OCI-LY7 (cell line): ENCODE measurements at regions not wholly inside any gene's neighbourhood (a gene's known extent, or its start where the extent isn't known, plus 50 kb on each side); places are given as distances from the start of the nearest gene placed in this dataset.

ENCODE experiments used
- BruUV-seq: library from RNA; stranded (reverse); fragments of 400-500 nt; replicated peaks from 2 replicates; lab custom pipeline; 2021; lab: Mats Ljungman, UMichigan
- CTCF ChIA-PET: fragments of 300-600 bp; sonication (Branson Sonifier 250); formaldehyde crosslinking; loops from one replicate; lab custom pipeline; 2022; ENCODE audit warnings: antibody characterized with exemption; ENCODE audit not compliant: unreplicated experiment; lab: Charles Lee
- POLR2A ChIA-PET: fragments of 300-600 bp; sonication (Branson Sonifier 250); formaldehyde crosslinking; loops from one replicate; lab custom pipeline; 2022; ENCODE audit warnings: antibody characterized with exemption; lab: Charles Lee
- DNase-seq: peaks from one replicate; pipeline ENCODE4 v3.0.0-alpha.2; 2015; ENCODE audit warnings: low spot score
- H2AFZ ChIP-seq: fragments of 200-600 bp; sonication (generic), shearing (Covaris generic); 2 replicates; pipeline ENCODE4 v1.6.1; 2014; ENCODE audit warnings: mild to moderate bottlenecking, antibody characterized with exemption, low read length, moderate library complexity
- H3K27ac ChIP-seq: fragments of 200-600 bp; sonication (generic); 2 replicates; pipeline ENCODE4 v1.5.1; 2014; ENCODE audit warnings: mixed run types, low read depth, mild to moderate bottlenecking, moderate library complexity, low read length, inconsistent platforms; ENCODE audit not compliant: poor library complexity, severe bottlenecking
- H3K36me3 ChIP-seq: fragments of 200-600 bp; sonication (generic); 2 replicates; pipeline ENCODE4 v1.6.1; 2014; ENCODE audit warnings: mild to moderate bottlenecking, antibody characterized with exemption, low read length, moderate library complexity, mixed read lengths; ENCODE audit not compliant: insufficient read depth
- H3K4me1 ChIP-seq: fragments of 200-600 bp; sonication (generic); 2 replicates; pipeline ENCODE4 v1.5.1; 2014; ENCODE audit warnings: mild to moderate bottlenecking, low read length; ENCODE audit not compliant: insufficient read depth, poor library complexity, severe bottlenecking
- H3K4me2 ChIP-seq: fragments of 200-600 bp; sonication (generic); 2 replicates; pipeline ENCODE4 v1.6.1; 2014; ENCODE audit warnings: mild to moderate bottlenecking, low read length
- H3K4me3 ChIP-seq: fragments of 200-600 bp; sonication (generic); 2 replicates; pipeline ENCODE4 v1.5.1; 2014; ENCODE audit warnings: mild to moderate bottlenecking, low read depth, low read length; ENCODE audit not compliant: poor library complexity, severe bottlenecking
- H3K79me2 ChIP-seq: fragments of 200-600 bp; sonication (generic); 2 replicates; pipeline ENCODE4 v1.6.1; 2016; ENCODE audit warnings: low read depth, mild to moderate bottlenecking, low read length, moderate library complexity, mixed read lengths; ENCODE audit not compliant: insufficient read depth
- H3K9me2 ChIP-seq: fragments of 200-600 bp; sonication (generic); 2 replicates; pipeline ENCODE4 v1.6.1; 2016; ENCODE audit warnings: mild to moderate bottlenecking, low read length, mixed read lengths; ENCODE audit not compliant: insufficient read depth
- H3K9me3 ChIP-seq: fragments of 200-600 bp; sonication (generic); 2 replicates; pipeline ENCODE4 v1.6.1; 2014; ENCODE audit warnings: mild to moderate bottlenecking, mixed run types, low read length, mixed read lengths
- H4K20me1 ChIP-seq: fragments of 200-600 bp; sonication (generic); 2 replicates; pipeline ENCODE4 v1.6.1; 2014; ENCODE audit warnings: mild to moderate bottlenecking, antibody characterized with exemption, low read length, moderate library complexity, mixed read lengths; ENCODE audit not compliant: insufficient read depth
- EZH2phosphoT487 ChIP-seq: fragments of 200-600 bp; sonication (generic); IDR thresholded peaks from 2 replicates; pipeline ENCODE4 v1.6.1; 2018; ENCODE audit warnings: low read depth, borderline replicate concordance, mild to moderate bottlenecking, mixed run types, antibody characterized with exemption, low read length, moderate library complexity, mixed read lengths
- intact Hi-C: fragments of 100-400 bp; cut with micrococcal nuclease; formaldehyde crosslinking; loops from one replicate; pipeline ENCODE4 v1.10.0; 2022; ENCODE audit not compliant: unreplicated experiment
- TF ChIP-seq, protein P1 (sequence below): fragments of 200-600 bp; sonication (generic); conservative IDR thresholded peaks from 2 replicates; pipeline ENCODE4 v1.5.1; 2014; ENCODE audit warnings: mild to moderate bottlenecking, antibody characterized with exemption, low read length, moderate library complexity, mixed read lengths

DNA sequence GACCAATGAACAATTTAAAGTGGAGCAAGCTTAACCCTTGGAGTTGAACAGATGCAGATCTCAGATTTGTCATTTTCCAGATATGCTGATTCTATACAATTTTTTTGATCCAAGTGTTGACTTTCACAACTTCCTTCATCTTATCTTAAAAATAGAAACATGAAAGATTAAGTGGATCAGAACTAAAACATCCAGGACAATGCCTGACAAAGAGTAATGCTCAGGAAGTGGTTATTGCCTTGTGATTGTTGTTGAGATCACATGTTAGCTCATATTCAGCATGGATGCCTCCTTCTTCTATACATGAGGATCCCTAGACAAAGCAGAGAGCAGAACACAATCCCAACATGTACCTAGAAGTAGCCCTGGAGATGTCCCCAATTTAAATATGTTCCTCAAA, 160.9 kb downstream of the PPARGC1A start:
- ChIA-PET POLR2A (no interaction called here), CTCF (no interaction called here)
- Histone ChIP-seq H3K4me3 (no peak overlapping the region), H3K36me3 (no peaks in the 10 kb centered on the region), H3K27ac (no peak overlapping the region), H3K4me2 (no peak overlapping the region), H3K79me2 (no peaks in the 10 kb centered on the region), H3K9me3 (no peaks in the 10 kb centered on the region), H2AFZ (no peak overlapping the region), H3K9me2 (no peaks in the 10 kb centered on the region), H3K4me1 (no peaks in the 10 kb centered on the region), H4K20me1 (no peaks in the 10 kb centered on the region)
- BruUV-seq: no TSS peak
- DNase-seq: no peak
- no peak for TF ChIP-seq EZH2phosphoT487
- TF ChIP-seq, protein P1, sequence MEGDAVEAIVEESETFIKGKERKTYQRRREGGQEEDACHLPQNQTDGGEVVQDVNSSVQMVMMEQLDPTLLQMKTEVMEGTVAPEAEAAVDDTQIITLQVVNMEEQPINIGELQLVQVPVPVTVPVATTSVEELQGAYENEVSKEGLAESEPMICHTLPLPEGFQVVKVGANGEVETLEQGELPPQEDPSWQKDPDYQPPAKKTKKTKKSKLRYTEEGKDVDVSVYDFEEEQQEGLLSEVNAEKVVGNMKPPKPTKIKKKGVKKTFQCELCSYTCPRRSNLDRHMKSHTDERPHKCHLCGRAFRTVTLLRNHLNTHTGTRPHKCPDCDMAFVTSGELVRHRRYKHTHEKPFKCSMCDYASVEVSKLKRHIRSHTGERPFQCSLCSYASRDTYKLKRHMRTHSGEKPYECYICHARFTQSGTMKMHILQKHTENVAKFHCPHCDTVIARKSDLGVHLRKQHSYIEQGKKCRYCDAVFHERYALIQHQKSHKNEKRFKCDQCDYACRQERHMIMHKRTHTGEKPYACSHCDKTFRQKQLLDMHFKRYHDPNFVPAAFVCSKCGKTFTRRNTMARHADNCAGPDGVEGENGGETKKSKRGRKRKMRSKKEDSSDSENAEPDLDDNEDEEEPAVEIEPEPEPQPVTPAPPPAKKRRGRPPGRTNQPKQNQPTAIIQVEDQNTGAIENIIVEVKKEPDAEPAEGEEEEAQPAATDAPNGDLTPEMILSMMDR: no peak
- intact Hi-C loops: no loop called here

DNA sequence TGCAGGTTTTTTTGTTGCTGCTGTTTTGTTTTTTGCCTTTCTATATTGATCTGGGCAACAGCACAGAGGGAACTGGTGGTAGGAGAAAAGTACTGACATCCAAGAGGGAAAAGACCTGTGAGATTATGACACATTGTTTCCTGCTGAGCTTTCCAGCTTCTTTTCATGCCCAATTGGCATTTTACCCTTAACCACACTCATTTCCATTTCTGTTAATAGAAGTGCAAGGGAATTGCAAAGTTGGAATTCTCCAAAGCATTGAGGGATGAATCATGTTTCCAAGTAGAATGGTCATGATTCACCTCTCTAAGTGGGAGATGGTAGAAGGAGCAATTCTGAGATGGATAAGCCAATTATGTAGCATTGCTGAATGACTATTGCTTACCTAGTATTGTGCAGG, 161.5 kb downstream of the PPARGC1A start:
- no peak for DNase-seq
- no peaks in the 10 kb centered on the region for H3K36me3 ChIP-seq
- H3K4me3 ChIP-seq: no peak overlapping the region
- no peak overlapping the region for H3K27ac ChIP-seq
- no TSS peak for BruUV-seq
- no peak overlapping the region for H3K4me2 ChIP-seq
- H3K9me3 ChIP-seq: no peaks in the 10 kb centered on the region
- no peaks in the 10 kb centered on the region for H3K79me2 ChIP-seq
- H2AFZ ChIP-seq: no peak overlapping the region
- CTCF ChIA-PET: no interaction called here
- intact Hi-C loops: no loop called here
- POLR2A ChIA-PET: interaction anchor here (0.6 kb wide), 1 partner anchor 888 kb away, joined by 3 read pairs; no protein-coding TSS in a partner anchor
- TF ChIP-seq, protein P1: no peak
- no peak for TF ChIP-seq EZH2phosphoT487
- H4K20me1 ChIP-seq: no peaks in the 10 kb centered on the region
- no peaks in the 10 kb centered on the region for H3K4me1 ChIP-seq
- no peaks in the 10 kb centered on the region for H3K9me2 ChIP-seq

DNA sequence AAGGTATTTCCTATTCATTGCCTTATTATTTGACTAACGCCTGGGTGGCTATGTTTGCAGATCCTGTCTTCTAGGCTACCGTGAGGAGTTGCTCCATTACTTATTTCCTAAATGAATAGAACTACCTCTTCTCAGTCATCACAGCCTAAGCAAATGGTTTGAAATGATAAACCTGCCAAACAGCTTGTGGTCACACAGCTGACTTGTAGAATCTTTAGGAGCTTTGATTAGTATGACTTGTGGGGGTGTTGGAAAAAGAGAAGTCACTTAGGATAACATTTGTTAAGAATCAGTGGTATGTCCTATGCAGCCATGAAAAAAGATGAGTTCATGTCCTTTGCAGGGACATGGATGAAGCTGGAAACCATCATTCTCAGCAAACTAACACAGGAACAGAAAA, 169.3 kb downstream of the PPARGC1A start:
- Histone ChIP-seq H4K20me1 (no peaks in the 10 kb centered on the region), H2AFZ (no peak overlapping the region), H3K4me2 (no peak overlapping the region), H3K36me3 (no peaks in the 10 kb centered on the region), H3K9me2 (no peaks in the 10 kb centered on the region), H3K4me3 (no peak overlapping the region), H3K4me1 (no peaks in the 10 kb centered on the region), H3K27ac (no peak overlapping the region), H3K79me2 (no peaks in the 10 kb centered on the region), H3K9me3 (no peaks in the 10 kb centered on the region)
- CTCF ChIA-PET: no interaction called here
- TF ChIP-seq EZH2phosphoT487: no peak
- TF ChIP-seq, protein P1: no peak
- POLR2A ChIA-PET: interaction anchor here (0.7 kb wide), 1 partner anchor 18 kb away, joined by 3 read pairs; no protein-coding TSS in a partner anchor
- DNase-seq: no peak
- BruUV-seq: no TSS peak
- intact Hi-C loops: no loop called here
